Stromal cell of bone marrow (primary cell): ENCODE measurements at regions not wholly inside any gene's neighbourhood (a gene's known extent, or its start where the extent isn't known, plus 50 kb on each side); places are given as distances from the start of the nearest gene placed in this dataset.
"Not testable (repeated sequence)": the region's sequence is repeated elsewhere in the genome, so short reads cannot be mapped to it uniquely, and the experiment has no call there.

ENCODE experiments used
- DNase-seq: peaks from one replicate; pipeline ENCODE4 v3.0.0-alpha.2; 2012; ENCODE audit warnings: low read depth

- no peak for DNase-seq
These were observed 140.9 kb downstream of the DLL1 start for GRCh38 chr6:170149681-170150589.

- DNase-seq: no peak
These were observed 142.0 kb downstream of the DLL1 start for GRCh38 chr6:170148709-170149470.

- DNase-seq: no peak
These were observed 142.8 kb downstream of the DLL1 start for GRCh38 chr6:170147832-170148708.

GRCh38 chr6:170147056-170147787, 143.7 kb downstream of the DLL1 start:
- DNase-seq: no peak

- no peak for DNase-seq
These were observed 144.2 kb downstream of the DLL1 start for GRCh38 chr6:170146640-170147039.

GRCh38 chr6:170146131-170146530, 144.7 kb downstream of the DLL1 start:
- not testable (repeated sequence) for DNase-seq

- not testable (repeated sequence) for DNase-seq
These were observed 145.2 kb downstream of the DLL1 start for GRCh38 chr6:170145716-170146115.

- no peak for DNase-seq
These were observed 145.6 kb downstream of the DLL1 start for GRCh38 chr6:170145272-170145592.

- no peak for DNase-seq
These were observed 146.2 kb downstream of the DLL1 start for GRCh38 chr6:170144571-170145271.

GRCh38 chr6:170143401-170144150, 147.3 kb downstream of the DLL1 start:
- no peak for DNase-seq

GRCh38 chr6:170142559-170142958, 148.3 kb downstream of the DLL1 start:
- no peak for DNase-seq

- DNase-seq: not testable (repeated sequence)
These were observed 149.8 kb downstream of the DLL1 start for GRCh38 chr6:170141061-170141460.

GRCh38 chr6:170140129-170140528, 150.7 kb downstream of the DLL1 start:
- no peak for DNase-seq

GRCh38 chr6:170139531-170139930, 151.3 kb downstream of the DLL1 start:
- DNase-seq: no peak

GRCh38 chr6:170139046-170139445, 151.8 kb downstream of the DLL1 start:
- not testable (repeated sequence) for DNase-seq

- DNase-seq: no peak
These were observed 152.7 kb downstream of the DLL1 start for GRCh38 chr6:170137911-170138910.

- DNase-seq: no peak
These were observed 153.5 kb downstream of the DLL1 start for GRCh38 chr6:170137176-170137891.

- no peak for DNase-seq
These were observed 154.2 kb downstream of the DLL1 start for GRCh38 chr6:170136541-170137175.
